A549 (cell line): ENCODE measurements at regions not wholly inside any gene's neighbourhood (a gene's known extent, or its start where the extent isn't known, plus 50 kb on each side); places are given as distances from the start of the nearest gene placed in this dataset.

Source experiments
- ATAC-seq, 2 experiments: fragments of 200-7000 bp in 1 of 2; fragments of >200 bp in 1 of 2; cut with Nextera tagmentation in 1 of 2; cut with Tn5 transposase in 1 of 2; 3 replicates each; pipeline versions ENCODE4 v1.8.0 to v1.9.1; 2018 to 2020; ENCODE audit warnings: mild to moderate bottlenecking in 1 of 2, moderate library complexity in 1 of 2
- CTCF ChIA-PET: fragments of 300-600 bp; sonication (Branson Sonifier 250); formaldehyde crosslinking; extraction: SDS; loops from one replicate; lab custom pipeline; 2021; ENCODE audit warnings: antibody characterized with exemption, inconsistent platforms; lab: Yijun Ruan, JAX
- POLR2A ChIA-PET: fragments of 350-600 bp; formaldehyde crosslinking; extraction: SDS; loops from one replicate; lab custom pipeline; 2021; ENCODE audit warnings: antibody characterized with exemption, inconsistent platforms; lab: Yijun Ruan, JAX
- DNase-seq, 2 experiments: peaks; one replicate each; pipeline versions ENCODE4 v3.0.0 to v3.0.0-alpha.2; 2011 to 2016; ENCODE audit warnings: low read depth in 1 of 2, low spot score in 1 of 2
- FAIRE-seq: peaks from 2 replicates; lab custom pipeline; 2011; peaks lifted over from hg19 to GRCh38; lab: Jason Lieb, UNC
- H3K27ac ChIP-seq, 2 experiments: fragments of >200 bp; sonication (Bioruptor Twin); formaldehyde crosslinking; 3 replicates each; pipeline ENCODE4 v1.5.1; 2016 to 2017
- H3K4me1 ChIP-seq: fragments of >200 bp; sonication (Bioruptor Twin); formaldehyde crosslinking; 3 replicates; pipeline ENCODE4 v1.6.1; 2016
- H3K4me2 ChIP-seq: fragments of >200 bp; sonication (Bioruptor Twin); formaldehyde crosslinking; 3 replicates; pipeline ENCODE4 v1.6.1; 2016
- H3K4me3 ChIP-seq: fragments of >200 bp; sonication (Bioruptor Twin); formaldehyde crosslinking; 3 replicates; pipeline ENCODE4 v1.5.1; 2016
- H3K9me3 ChIP-seq: fragments of >200 bp; sonication (Bioruptor Twin); formaldehyde crosslinking; 3 replicates; pipeline ENCODE4 v1.6.1; 2016
- BCL3 ChIP-seq: fragments of >200 bp; sonication (Bioruptor Twin); formaldehyde crosslinking; IDR thresholded peaks from 3 replicates; pipeline ENCODE4 v1.6.1; 2016
- CBX2 ChIP-seq: fragments of 200-600 bp; sonication (generic); IDR thresholded peaks from 2 replicates; pipeline ENCODE4 v1.6.1; 2016; ENCODE audit warnings: low read depth, mild to moderate bottlenecking, borderline replicate concordance
- CBX8 ChIP-seq: fragments of 200-600 bp; sonication (generic); IDR thresholded peaks from 2 replicates; pipeline ENCODE4 v1.6.1; 2016
- CHD2 ChIP-seq: fragments of 150-350 bp; IDR thresholded peaks from 2 replicates; pipeline ENCODE4 v1.6.1; 2014; ENCODE audit warnings: low read length; ENCODE audit not compliant: partially characterized antibody
- ELK1 ChIP-seq: fragments of 150-350 bp; IDR thresholded peaks from 2 replicates; pipeline ENCODE4 v1.6.1; 2014; ENCODE audit warnings: low read depth, mild to moderate bottlenecking, low read length
- ESRRA ChIP-seq: fragments of 150-350 bp; IDR thresholded peaks from 2 replicates; pipeline ENCODE4 v1.6.1; 2014; ENCODE audit warnings: mild to moderate bottlenecking, low read length, borderline replicate concordance
- HES2 ChIP-seq: fragments of >200 bp; sonication (Bioruptor Twin); formaldehyde crosslinking; IDR thresholded peaks from 2 replicates; pipeline ENCODE4 v1.6.1; 2016
- HOXB13 ChIP-seq: fragments of 250-450 bp; sonication (Bioruptor Pico); IDR thresholded peaks from 2 replicates; pipeline ENCODE4 v1.5.0; 2020; ENCODE audit warnings: low read depth, mild to moderate bottlenecking, moderate library complexity
- HOXB5 ChIP-seq: fragments of 250-450 bp; sonication (Bioruptor Pico); IDR thresholded peaks from 2 replicates; pipeline ENCODE4 v1.5.0; 2020; ENCODE audit warnings: mild to moderate bottlenecking, moderate library complexity
- MYC ChIP-seq: IDR thresholded peaks from 2 replicates; pipeline ENCODE4 v1.6.1; 2012; ENCODE audit warnings: mild to moderate bottlenecking, inconsistent platforms, low read length, improper control_type of control experiment, borderline replicate concordance
- NR3C1 ChIP-seq: fragments of >200 bp; sonication (Bioruptor Twin); formaldehyde crosslinking; IDR thresholded peaks from 3 replicates; pipeline ENCODE4 v1.6.1; 2017
- PBX3 ChIP-seq: IDR thresholded peaks from 2 replicates; pipeline ENCODE4 v1.6.1; 2012
- PHF8 ChIP-seq: fragments of 200-600 bp; sonication (generic); IDR thresholded peaks from 2 replicates; pipeline ENCODE4 v1.6.1; 2016; ENCODE audit warnings: low read depth, mild to moderate bottlenecking, antibody characterized with exemption, moderate library complexity, borderline replicate concordance
- POLR2AphosphoS2 ChIP-seq: conservative IDR thresholded peaks from 2 replicates; pipeline ENCODE4 v1.6.1; 2012; ENCODE audit warnings: low read length, improper control_type of control experiment, inconsistent platforms
- RAD21 ChIP-seq, 2 experiments: fragments of >200 bp in 1 of 2; sonication (Bioruptor Twin) in 1 of 2; formaldehyde crosslinking in 1 of 2; IDR thresholded peaks in 1 of 2; conservative IDR thresholded peaks in 1 of 2; 2 replicates in 1 of 2; 3 replicates in 1 of 2; pipeline ENCODE4 v1.6.1; 2012 to 2018; ENCODE audit warnings: inconsistent platforms in 1 of 2
- REST ChIP-seq: fragments of 200-600 bp; sonication (generic); IDR thresholded peaks from 2 replicates; pipeline ENCODE4 v1.6.1; 2016; ENCODE audit warnings: antibody characterized with exemption, mild to moderate bottlenecking, moderate library complexity
- SMC3 ChIP-seq: fragments of >200 bp; sonication (Bioruptor Twin); formaldehyde crosslinking; IDR thresholded peaks from 3 replicates; pipeline ENCODE4 v1.6.1; 2018; ENCODE audit warnings: inconsistent platforms
- USF2 ChIP-seq: fragments of 450-650 bp; IDR thresholded peaks from 2 replicates; pipeline ENCODE4 v1.6.1; 2014; ENCODE audit warnings: antibody characterized with exemption
- ZSCAN20 ChIP-seq: fragments of 250-450 bp; sonication (Bioruptor Pico); IDR thresholded peaks from 2 replicates; pipeline ENCODE4 v1.8.0; 2022; ENCODE audit warnings: mild to moderate bottlenecking, moderate library complexity
- WGBS: methylation state at CpG from one replicate; pipeline ENCODE4 v1.1.6; 2017; ENCODE audit errors: missing lambda C conversion rate; 5-methylcytosine and 5-hydroxymethylcytosine counted together
- TF ChIP-seq, protein P1 (sequence below): IDR thresholded peaks from 2 replicates; pipeline ENCODE4 v1.6.1; 2012
- TF ChIP-seq, protein P2 (sequence below): fragments of 250-450 bp; sonication (Bioruptor Pico); IDR thresholded peaks from 2 replicates; pipeline ENCODE4 v1.5.0; 2021; ENCODE audit warnings: mild to moderate bottlenecking, moderate library complexity, borderline replicate concordance

DNA sequence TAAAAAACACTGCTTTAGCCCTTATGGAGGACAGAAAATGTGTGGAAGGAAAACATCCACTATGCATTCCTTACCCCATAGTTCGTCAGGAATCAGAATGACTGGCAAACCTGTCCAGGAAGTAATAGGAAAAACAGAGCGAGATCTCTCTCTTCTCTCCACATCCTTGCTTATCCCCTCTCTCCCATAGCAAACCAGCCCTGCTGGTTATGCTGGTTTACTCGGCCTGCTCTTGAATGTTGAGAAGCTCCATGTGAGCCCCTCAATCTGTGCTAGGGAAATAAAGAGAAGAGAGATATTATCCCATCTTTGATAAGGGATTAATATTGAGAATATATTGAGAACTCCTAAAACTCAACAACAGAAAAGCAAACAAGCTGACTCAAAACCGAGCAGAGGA is 402.8 kb upstream of the RBFOX1 start:
- Histone ChIP-seq H3K27ac (no peak overlapping the region), H3K4me3 (no peak overlapping the region), H3K4me1 (no peaks in the 10 kb centered on the region), H3K4me2 (no peak overlapping the region), H3K9me3 (no peaks in the 10 kb centered on the region)
- no peak for DNase-seq
- ATAC-seq: no peak
- 6% methylated on average over 4 of the region's 4 CpGs for whole genome bisulfite sequencing
- FAIRE-seq: no peak
- POLR2A ChIA-PET: no interaction called here
- CTCF ChIA-PET: no interaction called here
- TF ChIP-seq NR3C1 (no peak), REST (no peak), ESRRA (no peak), ELK1 (no peak), ZSCAN20 (CRISPR knock-in tag) (no peak), SMC3 (no peak), CHD2 (no peak), USF2 (no peak), PHF8 (no peak), RAD21 (conservative IDR thresholded peaks at IDR 0.05 in 1 of 2, IDR thresholded peaks at IDR 0.05 in 1 of 2) (no peak)

- TF ChIP-seq BCL3 (no peak), HES2 (no peak), PBX3 (no peak), HOXB13 (CRISPR knock-in tag) (no peak), POLR2AphosphoS2 (no peak), MYC (no peak), CBX2 (no peak), HOXB5 (CRISPR knock-in tag) (no peak), CBX8 (no peak)
- TF ChIP-seq, protein P1, sequence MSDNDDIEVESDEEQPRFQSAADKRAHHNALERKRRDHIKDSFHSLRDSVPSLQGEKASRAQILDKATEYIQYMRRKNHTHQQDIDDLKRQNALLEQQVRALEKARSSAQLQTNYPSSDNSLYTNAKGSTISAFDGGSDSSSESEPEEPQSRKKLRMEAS: no peak
- TF ChIP-seq, protein P2, sequence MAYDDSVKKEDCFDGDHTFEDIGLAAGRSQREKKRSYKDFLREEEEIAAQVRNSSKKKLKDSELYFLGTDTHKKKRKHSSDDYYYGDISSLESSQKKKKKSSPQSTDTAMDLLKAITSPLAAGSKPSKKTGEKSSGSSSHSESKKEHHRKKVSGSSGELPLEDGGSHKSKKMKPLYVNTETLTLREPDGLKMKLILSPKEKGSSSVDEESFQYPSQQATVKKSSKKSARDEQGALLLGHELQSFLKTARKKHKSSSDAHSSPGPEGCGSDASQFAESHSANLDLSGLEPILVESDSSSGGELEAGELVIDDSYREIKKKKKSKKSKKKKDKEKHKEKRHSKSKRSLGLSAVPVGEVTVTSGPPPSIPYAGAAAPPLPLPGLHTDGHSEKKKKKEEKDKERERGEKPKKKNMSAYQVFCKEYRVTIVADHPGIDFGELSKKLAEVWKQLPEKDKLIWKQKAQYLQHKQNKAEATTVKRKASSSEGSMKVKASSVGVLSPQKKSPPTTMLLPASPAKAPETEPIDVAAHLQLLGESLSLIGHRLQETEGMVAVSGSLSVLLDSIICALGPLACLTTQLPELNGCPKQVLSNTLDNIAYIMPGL (CRISPR knock-in tag): no peak
- ATAC-seq: no peak
- Histone ChIP-seq H3K9me3 (no peaks in the 10 kb centered on the region), H3K4me3 (no peak overlapping the region), H3K4me1 (no peaks in the 10 kb centered on the region), H3K4me2 (no peak overlapping the region), H3K27ac (no peak overlapping the region)
- DNase-seq: no peak
- CTCF ChIA-PET: no interaction called here
- POLR2A ChIA-PET: no interaction called here
- FAIRE-seq: no peak
- 22% methylated on average over 7 of the region's 7 CpGs for WGBS
Observed at GRCh38 chr16:6926762-6927161, 405.9 kb upstream of the RBFOX1 start.
